GM12873 (cell line): ENCODE measurements at regions not wholly inside any gene's neighbourhood (a gene's known extent, or its start where the extent isn't known, plus 50 kb on each side); places are given as distances from the start of the nearest gene placed in this dataset.

ENCODE experiments used
- CTCF ChIP-seq: IDR thresholded peaks from 2 replicates; pipeline ENCODE4 v1.5.1; 2012; ENCODE audit warnings: low read depth, mild to moderate bottlenecking, moderate library complexity, low read length, control low read depth; ENCODE audit not compliant: insufficient read depth; ENCODE audit errors: missing control alignments

GRCh38 chr4:31054295-31054694 is 334.1 kb downstream of the PCDH7 start:
- no peak for TF ChIP-seq CTCF

- TF ChIP-seq CTCF: no peak
Measured at GRCh38 chr4:31058656-31059055, 338.5 kb downstream of the PCDH7 start.

GRCh38 chr4:31059753-31060522 is 339.8 kb downstream of the PCDH7 start:
- no peak for TF ChIP-seq CTCF

- TF ChIP-seq CTCF: no peak
Measured at GRCh38 chr4:31065086-31065485, 344.9 kb downstream of the PCDH7 start.

- TF ChIP-seq CTCF: no peak
Measured at GRCh38 chr4:31068257-31069075, 348.3 kb downstream of the PCDH7 start.

- TF ChIP-seq CTCF: no peak
Measured at GRCh38 chr4:31069151-31069550, 349.0 kb downstream of the PCDH7 start.
